ENCODE measurements at regions not wholly inside any gene's neighbourhood (a gene's known extent, or its start where the extent isn't known, plus 50 kb on each side); places are given as distances from the start of the nearest gene placed in this dataset.
A peak's percentile ranks its signal among the peaks of the same experiment; 100 is the strongest.

DNA sequence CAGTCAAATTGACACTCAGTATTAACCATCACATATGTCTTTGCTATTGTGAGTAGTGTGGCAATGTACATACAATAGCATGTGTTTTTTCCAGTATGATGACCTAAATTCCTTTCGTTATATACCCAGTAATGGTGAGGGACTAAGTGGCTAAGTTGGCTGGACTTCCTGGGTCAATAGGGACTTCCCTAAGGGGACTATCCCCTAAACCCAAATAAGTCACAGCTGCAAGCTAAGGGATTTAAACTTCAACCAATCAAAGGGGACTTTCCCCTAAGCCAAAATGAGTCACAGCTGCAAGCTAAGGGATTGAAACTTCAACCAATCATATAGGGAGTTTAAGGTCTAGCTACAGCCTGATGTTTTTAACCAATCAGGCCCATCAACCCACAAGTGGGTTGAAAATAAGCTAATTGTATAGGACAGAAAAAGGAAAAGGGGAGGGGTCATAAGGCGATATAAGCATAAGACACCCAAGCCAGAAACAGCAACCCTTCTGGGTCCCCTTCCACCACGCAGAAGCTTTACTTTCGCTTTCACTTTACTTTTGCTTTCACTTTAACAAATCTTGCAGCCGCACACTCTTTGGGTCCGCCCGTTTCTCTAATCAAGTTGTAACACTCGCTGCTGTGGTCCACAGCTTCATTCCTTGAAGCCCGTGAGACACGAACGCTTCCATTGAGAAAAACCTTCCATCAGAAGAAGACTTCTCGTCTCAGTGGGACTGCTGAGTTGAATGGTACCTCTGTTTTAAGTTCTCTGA, 404.4 kb downstream of the FLRT2 start:
- Histone ChIP-seq H3K36me3 (ENCODE audit: control insufficient read depth in 2 of 2, extremely low read depth in 1 of 2, insufficient read depth in 2 of 2, low read length in 2 of 2) (no peaks in the 10 kb centered on the region), H3K27me3 (ENCODE audit: control insufficient read depth in 2 of 2, insufficient read depth in 2 of 2, low read length in 2 of 2) (no peaks in the 10 kb centered on the region), H3K79me2 (ENCODE audit: control insufficient read depth, insufficient read depth, low read length) (no peaks in the 10 kb centered on the region), H3K4me2 (ENCODE audit: insufficient read depth, low read length) (no peak overlapping the region), H3K9me3 (replicated peaks; ENCODE audit: control insufficient read depth, insufficient read depth, low read length) (no peaks in the 10 kb centered on the region), H3K27ac (ENCODE audit: insufficient read depth, low read depth, low read length) (no peak overlapping the region), H3K9ac (replicated peaks; ENCODE audit: extremely low read depth, insufficient read depth, low read length) (no peak overlapping the region), H3K4me1 (ENCODE audit: control insufficient read depth, extremely low read depth, insufficient read depth, low read length) (no peaks in the 10 kb centered on the region), H3K9me1 (replicated peaks; ENCODE audit: control insufficient read depth, extremely low read depth, insufficient read depth, low read length) (no peaks in the 10 kb centered on the region), H4K20me1 (replicated peaks; ENCODE audit: control insufficient read depth, extremely low read depth, insufficient read depth, low read length) (no peaks in the 10 kb centered on the region), H3K4me3 (replicated peaks in 1 of 3; ENCODE audit: insufficient read depth in 1 of 3, low read depth in 1 of 3, low read length in 3 of 3) (peak overlapping the region; percentile 5 to 55 (median 26)), H2AFZ (ENCODE audit: low read depth, low read length) (peak overlapping the region; percentile 63)
- dilution Hi-C loops (cut with MboI; ENCODE audit: extremely low pct_ligation_motif_present, low sequenced_read_pairs), result no loop called here
- ChIA-PET POLR2A (no interaction called here), CTCF (no interaction called here)
- DNase-seq (ENCODE audit: low read depth, low spot score) (peak; percentile 29), FAIRE-seq (no peak)
- intact Hi-C loops (cut with micrococcal nuclease), result no loop called here
- no TSS peak for BruUV-seq (replicated peaks)
- TF ChIP-seq, protein P1, sequence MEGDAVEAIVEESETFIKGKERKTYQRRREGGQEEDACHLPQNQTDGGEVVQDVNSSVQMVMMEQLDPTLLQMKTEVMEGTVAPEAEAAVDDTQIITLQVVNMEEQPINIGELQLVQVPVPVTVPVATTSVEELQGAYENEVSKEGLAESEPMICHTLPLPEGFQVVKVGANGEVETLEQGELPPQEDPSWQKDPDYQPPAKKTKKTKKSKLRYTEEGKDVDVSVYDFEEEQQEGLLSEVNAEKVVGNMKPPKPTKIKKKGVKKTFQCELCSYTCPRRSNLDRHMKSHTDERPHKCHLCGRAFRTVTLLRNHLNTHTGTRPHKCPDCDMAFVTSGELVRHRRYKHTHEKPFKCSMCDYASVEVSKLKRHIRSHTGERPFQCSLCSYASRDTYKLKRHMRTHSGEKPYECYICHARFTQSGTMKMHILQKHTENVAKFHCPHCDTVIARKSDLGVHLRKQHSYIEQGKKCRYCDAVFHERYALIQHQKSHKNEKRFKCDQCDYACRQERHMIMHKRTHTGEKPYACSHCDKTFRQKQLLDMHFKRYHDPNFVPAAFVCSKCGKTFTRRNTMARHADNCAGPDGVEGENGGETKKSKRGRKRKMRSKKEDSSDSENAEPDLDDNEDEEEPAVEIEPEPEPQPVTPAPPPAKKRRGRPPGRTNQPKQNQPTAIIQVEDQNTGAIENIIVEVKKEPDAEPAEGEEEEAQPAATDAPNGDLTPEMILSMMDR (IDR thresholded peaks at IDR 0.05; ENCODE audit: extremely low read depth in 1 of 2, insufficient read depth in 1 of 2, low read depth in 1 of 2, low read length in 2 of 2), result no peak
- TF ChIP-seq POLR2AphosphoS5 (IDR thresholded peaks at IDR 0.05; ENCODE audit: insufficient read depth, low read depth, low read length) (no peak), JUN (IDR thresholded peaks at IDR 0.05; ENCODE audit: borderline replicate concordance, insufficient read depth, insufficient read length, low read depth) (no peak), MYC (IDR thresholded peaks at IDR 0.05; ENCODE audit: low read depth, low read length) (no peak), POLR2A (IDR thresholded peaks at IDR 0.05; ENCODE audit: low read depth, low read length) (no peak)

- no TSS peak for BruUV-seq (replicated peaks)
- CTCF ChIA-PET, result no interaction called here
- Histone ChIP-seq H3K9ac (replicated peaks; ENCODE audit: extremely low read depth, insufficient read depth, low read length) (no peak overlapping the region), H2AFZ (ENCODE audit: low read depth, low read length) (no peak overlapping the region), H3K9me1 (replicated peaks; ENCODE audit: control insufficient read depth, extremely low read depth, insufficient read depth, low read length) (no peaks in the 10 kb centered on the region), H3K27ac (ENCODE audit: insufficient read depth, low read depth, low read length) (no peak overlapping the region), H3K4me3 (replicated peaks in 1 of 3; ENCODE audit: insufficient read depth in 1 of 3, low read depth in 1 of 3, low read length in 3 of 3) (no peak overlapping the region), H3K27me3 (ENCODE audit: control insufficient read depth in 2 of 2, insufficient read depth in 2 of 2, low read length in 2 of 2) (no peaks in the 10 kb centered on the region), H3K9me3 (replicated peaks; ENCODE audit: control insufficient read depth, insufficient read depth, low read length) (no peaks in the 10 kb centered on the region), H3K4me2 (ENCODE audit: insufficient read depth, low read length) (no peak overlapping the region), H3K4me1 (ENCODE audit: control insufficient read depth, extremely low read depth, insufficient read depth, low read length) (no peaks in the 10 kb centered on the region), H4K20me1 (replicated peaks; ENCODE audit: control insufficient read depth, extremely low read depth, insufficient read depth, low read length) (no peaks in the 10 kb centered on the region), H3K36me3 (ENCODE audit: control insufficient read depth in 2 of 2, extremely low read depth in 1 of 2, insufficient read depth in 2 of 2, low read length in 2 of 2) (no peaks in the 10 kb centered on the region), H3K79me2 (ENCODE audit: control insufficient read depth, insufficient read depth, low read length) (no peaks in the 10 kb centered on the region)
- POLR2A ChIA-PET, result no interaction called here
- DNase-seq (ENCODE audit: low read depth, low spot score) (no peak), FAIRE-seq (no peak)
- dilution Hi-C loops (cut with MboI; ENCODE audit: extremely low pct_ligation_motif_present, low sequenced_read_pairs) (no loop called here), intact Hi-C loops (cut with micrococcal nuclease) (no loop called here)
- TF ChIP-seq FOS (IDR thresholded peaks at IDR 0.05; ENCODE audit: borderline replicate concordance, insufficient read depth, low read length) (no peak), MYC (IDR thresholded peaks at IDR 0.05; ENCODE audit: low read depth, low read length) (no peak), EZH2 (IDR thresholded peaks at IDR 0.05; ENCODE audit: borderline replicate concordance, low read depth, low read length, severe bottlenecking) (no peak), POLR2AphosphoS5 (IDR thresholded peaks at IDR 0.05; ENCODE audit: insufficient read depth, low read depth, low read length) (no peak), GATA2 (IDR thresholded peaks at IDR 0.05; ENCODE audit: insufficient read depth, insufficient read length, low read depth, low read length) (no peak), MAX (IDR thresholded peaks at IDR 0.05; ENCODE audit: insufficient read depth, insufficient read length) (no peak), JUN (IDR thresholded peaks at IDR 0.05; ENCODE audit: borderline replicate concordance, insufficient read depth, insufficient read length, low read depth) (no peak), POLR2A (IDR thresholded peaks at IDR 0.05; ENCODE audit: low read depth, low read length) (no peak)
- TF ChIP-seq, protein P1 (IDR thresholded peaks at IDR 0.05; ENCODE audit: extremely low read depth in 1 of 2, insufficient read depth in 1 of 2, low read depth in 1 of 2, low read length in 2 of 2), result no peak
Observed at GRCh38 chr14:85921241-85921640, 391.3 kb downstream of the FLRT2 start.
